Vagina (tissue), 2 donors: ENCODE measurements at regions not wholly inside any gene's neighbourhood (a gene's known extent, or its start where the extent isn't known, plus 50 kb on each side); places are given as distances from the start of the nearest gene placed in this dataset.

Experiments
- DNase-seq, 2 donors: peaks; one replicate each; pipeline ENCODE4 v3.0.0-alpha.2; 2017; ENCODE audit errors: extremely low spot score in 2 of 2
- H3K27ac ChIP-seq: fragments of 200-600 bp; sonication (generic); one replicate; pipeline ENCODE4 v1.5.1; 2019
- H3K27me3 ChIP-seq: fragments of 200-600 bp; sonication (generic); one replicate; pipeline ENCODE4 v1.5.1; 2019
- H3K36me3 ChIP-seq, 2 donors: fragments of 200-600 bp; sonication (generic); one replicate each; pipeline ENCODE4 v1.5.1; 2017 to 2019
- H3K4me1 ChIP-seq: fragments of 200-600 bp; sonication (generic); one replicate; pipeline ENCODE4 v1.5.1; 2019
- H3K4me3 ChIP-seq, 2 donors: fragments of 200-600 bp; sonication (generic); 1 replicate in 1 of 2; 2 replicates in 1 of 2; pipeline ENCODE4 v1.5.1; 2016 to 2019
- H3K9me3 ChIP-seq: fragments of 200-600 bp; sonication (generic); one replicate; pipeline ENCODE4 v1.5.1; 2019
- POLR2A ChIP-seq, 2 donors: fragments of 450-650 bp; IDR thresholded peaks; one replicate each; pipeline ENCODE4 v1.6.1; 2017; ENCODE audit warnings: antibody characterized with exemption in 2 of 2, mild to moderate bottlenecking in 2 of 2, moderate library complexity in 2 of 2
- POLR2AphosphoS5 ChIP-seq, 2 donors: sonication (generic); formaldehyde crosslinking; IDR thresholded peaks; one replicate each; pipeline ENCODE4 v1.9.0; 2017; ENCODE audit warnings: antibody characterized with exemption in 2 of 2, mild to moderate bottlenecking in 2 of 2, low read depth in 1 of 2; ENCODE audit not compliant: insufficient read depth in 1 of 2
- intact Hi-C: fragments of 100-400 bp; cut with DNase I; formaldehyde crosslinking; loops from one replicate; pipeline ENCODE4 v1.15.1; 2023
- TF ChIP-seq, protein P1 (sequence below), 3 experiments: fragments of 450-650 bp in 2 of 3; fragments of 200-600 bp in 1 of 3; sonication (generic) in 1 of 3; IDR thresholded peaks; one replicate each; pipeline ENCODE4 v1.5.1; 2017 to 2019; ENCODE audit warnings: antibody characterized with exemption in 3 of 3, mild to moderate bottlenecking in 2 of 3, moderate library complexity in 2 of 3

DNA sequence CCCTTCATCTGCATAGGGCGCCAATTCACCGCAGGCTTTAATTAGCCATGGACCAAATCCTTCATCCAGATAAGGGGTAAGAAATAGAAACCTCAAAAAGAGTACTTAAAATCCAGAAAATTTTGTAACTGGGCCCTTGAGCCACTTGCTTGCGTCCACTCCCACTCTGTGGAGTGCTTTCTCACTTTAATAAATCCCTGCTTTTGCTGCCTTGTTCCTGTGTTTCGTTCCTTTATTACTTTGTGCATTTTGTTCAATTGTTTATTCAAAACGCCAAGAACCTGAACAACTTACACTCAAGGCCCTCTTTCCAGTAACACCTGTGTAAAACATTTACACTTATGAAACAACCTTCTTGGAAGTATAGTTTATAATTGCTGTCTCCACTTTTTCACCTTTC lies 66.5 kb downstream of the HMHB1 start:
- Histone ChIP-seq H3K4me3 (no peak overlapping the region), H3K4me1 (no peaks in the 10 kb centered on the region), H3K9me3 (no peaks in the 10 kb centered on the region), H3K27me3 (no peaks in the 10 kb centered on the region), H3K27ac (no peak overlapping the region), H3K36me3 (no peaks in the 10 kb centered on the region)
- TF ChIP-seq POLR2A (IDR thresholded peaks at IDR 0.05) (no peak), POLR2AphosphoS5 (IDR thresholded peaks at IDR 0.05; ENCODE audit: insufficient read depth in 1 of 2, low read depth in 1 of 2) (no peak)
- TF ChIP-seq, protein P1, sequence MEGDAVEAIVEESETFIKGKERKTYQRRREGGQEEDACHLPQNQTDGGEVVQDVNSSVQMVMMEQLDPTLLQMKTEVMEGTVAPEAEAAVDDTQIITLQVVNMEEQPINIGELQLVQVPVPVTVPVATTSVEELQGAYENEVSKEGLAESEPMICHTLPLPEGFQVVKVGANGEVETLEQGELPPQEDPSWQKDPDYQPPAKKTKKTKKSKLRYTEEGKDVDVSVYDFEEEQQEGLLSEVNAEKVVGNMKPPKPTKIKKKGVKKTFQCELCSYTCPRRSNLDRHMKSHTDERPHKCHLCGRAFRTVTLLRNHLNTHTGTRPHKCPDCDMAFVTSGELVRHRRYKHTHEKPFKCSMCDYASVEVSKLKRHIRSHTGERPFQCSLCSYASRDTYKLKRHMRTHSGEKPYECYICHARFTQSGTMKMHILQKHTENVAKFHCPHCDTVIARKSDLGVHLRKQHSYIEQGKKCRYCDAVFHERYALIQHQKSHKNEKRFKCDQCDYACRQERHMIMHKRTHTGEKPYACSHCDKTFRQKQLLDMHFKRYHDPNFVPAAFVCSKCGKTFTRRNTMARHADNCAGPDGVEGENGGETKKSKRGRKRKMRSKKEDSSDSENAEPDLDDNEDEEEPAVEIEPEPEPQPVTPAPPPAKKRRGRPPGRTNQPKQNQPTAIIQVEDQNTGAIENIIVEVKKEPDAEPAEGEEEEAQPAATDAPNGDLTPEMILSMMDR (IDR thresholded peaks at IDR 0.05), result no peak
- no peak for DNase-seq
- intact Hi-C loops, result no loop called here

DNA sequence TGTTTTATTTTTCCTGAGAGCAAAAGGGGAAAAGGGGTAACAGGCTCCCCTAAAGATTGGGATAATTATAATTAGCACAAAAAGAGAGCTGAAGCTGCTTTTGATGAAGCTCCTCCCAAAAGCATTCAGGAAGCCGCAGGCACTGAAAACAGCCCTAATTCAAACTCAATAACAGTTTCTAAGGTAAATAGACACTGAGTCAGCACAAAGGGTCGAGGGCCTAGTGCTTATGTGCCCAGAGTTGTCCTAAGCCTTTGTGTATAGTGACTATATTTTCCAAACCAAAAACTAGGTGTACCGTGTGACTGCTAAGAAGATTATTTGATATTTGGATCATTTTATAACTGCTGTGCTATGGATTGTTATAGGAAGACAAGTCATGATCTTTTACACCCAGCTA lies 67.7 kb downstream of the HMHB1 start:
- Histone ChIP-seq H3K9me3 (no peaks in the 10 kb centered on the region), H3K4me3 (no peak overlapping the region), H3K36me3 (no peaks in the 10 kb centered on the region), H3K4me1 (no peaks in the 10 kb centered on the region), H3K27me3 (no peaks in the 10 kb centered on the region), H3K27ac (no peak overlapping the region)
- intact Hi-C loops, result no loop called here
- TF ChIP-seq POLR2A (IDR thresholded peaks at IDR 0.05), result no peak
- TF ChIP-seq, protein P1 (IDR thresholded peaks at IDR 0.05), result no peak
- TF ChIP-seq POLR2AphosphoS5 (IDR thresholded peaks at IDR 0.05; ENCODE audit: insufficient read depth in 1 of 2, low read depth in 1 of 2), result no peak
- DNase-seq, result no peak

DNA sequence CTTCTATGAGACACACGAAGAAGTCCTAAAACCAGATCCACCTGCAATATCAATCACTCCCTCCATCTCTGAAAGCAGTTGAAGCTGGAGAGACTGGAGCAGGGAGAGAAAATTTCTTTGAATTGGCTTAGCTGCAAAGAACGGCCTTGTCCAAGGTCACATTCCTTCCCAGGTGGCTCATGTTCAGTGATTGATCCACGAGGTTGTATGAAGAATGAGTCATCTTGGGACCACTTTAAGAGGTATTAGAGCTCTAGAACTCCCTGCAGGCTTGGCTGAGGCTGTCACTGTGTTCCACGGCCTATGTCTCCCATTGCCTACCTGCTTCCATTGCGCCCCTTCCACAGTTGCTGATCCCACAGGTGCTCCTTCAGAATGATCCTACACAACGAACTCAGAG lies 68.2 kb downstream of the HMHB1 start:
- no peaks in the 10 kb centered on the region for H3K27me3 ChIP-seq
- no peak for DNase-seq
- H3K27ac ChIP-seq, result no peak overlapping the region
- no peaks in the 10 kb centered on the region for H3K36me3 ChIP-seq
- no peak for TF ChIP-seq POLR2AphosphoS5 (IDR thresholded peaks at IDR 0.05; ENCODE audit: insufficient read depth in 1 of 2, low read depth in 1 of 2)
- H3K4me1 ChIP-seq, result no peaks in the 10 kb centered on the region
- no peaks in the 10 kb centered on the region for H3K9me3 ChIP-seq
- no peak overlapping the region for H3K4me3 ChIP-seq
- intact Hi-C loops, result no loop called here

DNA sequence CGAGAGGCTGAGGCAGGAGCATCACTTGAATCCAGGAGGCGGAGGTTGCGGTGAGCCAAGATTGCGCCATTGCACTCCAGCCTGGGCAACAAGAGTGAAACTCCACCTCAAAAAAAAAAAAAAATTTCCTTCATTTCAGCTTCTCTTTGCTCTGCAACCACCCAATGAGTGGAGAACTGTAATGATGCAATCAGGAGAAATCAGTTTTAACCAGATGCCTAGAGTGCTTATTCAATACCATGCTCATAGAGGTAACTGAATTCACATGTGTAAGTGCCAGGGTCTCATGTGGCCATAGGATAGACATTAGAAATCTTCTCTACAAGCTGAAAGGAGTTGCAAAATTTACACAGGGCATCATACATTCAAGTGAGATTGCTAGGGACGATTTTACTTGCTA lies 70.6 kb downstream of the HMHB1 start:
- H3K9me3 ChIP-seq, result no peaks in the 10 kb centered on the region
- intact Hi-C loops, result no loop called here
- H3K4me3 ChIP-seq, result no peak overlapping the region
- H3K4me1 ChIP-seq, result peaks cover 5% of the 10 kb centered on the region
- H3K27ac ChIP-seq, result no peak overlapping the region
- DNase-seq, result no peak
- H3K36me3 ChIP-seq, result no peaks in the 10 kb centered on the region
- TF ChIP-seq POLR2A (IDR thresholded peaks at IDR 0.05) (no peak), POLR2AphosphoS5 (IDR thresholded peaks at IDR 0.05; ENCODE audit: insufficient read depth in 1 of 2, low read depth in 1 of 2) (no peak)
- TF ChIP-seq, protein P1 (IDR thresholded peaks at IDR 0.05), result no peak
- no peaks in the 10 kb centered on the region for H3K27me3 ChIP-seq

DNA sequence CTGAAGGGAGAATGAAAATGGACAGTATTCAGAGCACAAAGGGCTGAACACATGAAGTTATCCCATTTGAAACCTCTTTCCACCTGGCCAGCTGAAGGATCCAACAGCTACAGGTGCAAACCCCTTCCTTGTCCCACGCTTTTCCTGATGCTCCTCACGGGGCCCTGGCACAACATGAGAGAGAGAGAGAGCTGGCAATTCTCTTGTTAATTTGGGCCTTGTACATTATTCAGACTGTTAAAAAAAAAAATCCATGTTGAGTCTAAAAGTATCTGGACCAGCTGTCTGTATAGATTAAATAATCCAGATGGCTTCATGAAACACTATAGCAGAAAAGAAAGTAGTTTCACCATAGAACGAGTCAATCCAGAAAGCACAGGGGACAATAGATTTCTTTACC lies 74.1 kb downstream of the HMHB1 start:
- Histone ChIP-seq H3K27ac (no peak overlapping the region), H3K36me3 (no peaks in the 10 kb centered on the region), H3K9me3 (no peaks in the 10 kb centered on the region), H3K4me1 (peaks cover 16% of the 10 kb centered on the region), H3K27me3 (no peaks in the 10 kb centered on the region), H3K4me3 (no peak overlapping the region)
- DNase-seq, result no peak
- intact Hi-C loops, result no loop called here
- TF ChIP-seq, protein P1 (IDR thresholded peaks at IDR 0.05), result no peak
- no peak for TF ChIP-seq POLR2AphosphoS5 (IDR thresholded peaks at IDR 0.05; ENCODE audit: insufficient read depth in 1 of 2, low read depth in 1 of 2)
- no peak for TF ChIP-seq POLR2A (IDR thresholded peaks at IDR 0.05)
